H1 (cell line): ENCODE measurements at regions not wholly inside any gene's neighbourhood (a gene's known extent, or its start where the extent isn't known, plus 50 kb on each side); places are given as distances from the start of the nearest gene placed in this dataset.

ENCODE experiments used
- CTCF ChIA-PET: fragments of 300-600 bp; sonication (Branson Sonifier 250); formaldehyde crosslinking; loops from one replicate; lab custom pipeline; 2021; ENCODE audit not compliant: partially characterized antibody; lab: Charles Lee
- POLR2A ChIA-PET: fragments of 300-600 bp; sonication (Branson Sonifier 250); formaldehyde crosslinking; loops from one replicate; lab custom pipeline; 2021; ENCODE audit warnings: inconsistent platforms; ENCODE audit not compliant: partially characterized antibody; lab: Charles Lee
- DNase-seq, 2 experiments: peaks; one replicate each; pipeline versions ENCODE4 v3.0.0 to v3.0.0-alpha.2; 2010 to 2022; ENCODE audit warnings: low spot score in 2 of 2, low read depth in 1 of 2, mixed read lengths in 1 of 2
- FAIRE-seq: peaks from 2 replicates; lab custom pipeline; 2011; peaks lifted over from hg19 to GRCh38; lab: Jason Lieb, UNC
- H2AFZ ChIP-seq: 2 replicates; pipeline ENCODE4 v1.8.1; 2012; ENCODE audit warnings: low read length, inconsistent platforms
- H2AK5ac ChIP-seq: 2 replicates; pipeline ENCODE4 v1.6.1; 2013; ENCODE audit warnings: low read depth, low read length
- H2BK120ac ChIP-seq: replicated peaks from 2 replicates; pipeline ENCODE3; 2013; ENCODE audit warnings: low read depth, low read length, inconsistent platforms
- H2BK12ac ChIP-seq: 2 replicates; pipeline ENCODE4 v1.6.1; 2013; ENCODE audit warnings: low read depth, low read length
- H2BK15ac ChIP-seq: 2 replicates; pipeline ENCODE4 v1.6.1; 2013; ENCODE audit warnings: low read length
- H2BK20ac ChIP-seq: 2 replicates; pipeline ENCODE4 v1.6.1; 2013; ENCODE audit warnings: low read length
- H2BK5ac ChIP-seq: 2 replicates; pipeline ENCODE4 v1.6.1; 2013; ENCODE audit warnings: low read depth, low read length
- H3K14ac ChIP-seq: 2 replicates; pipeline ENCODE4 v1.6.1; 2013; ENCODE audit warnings: inconsistent platforms; ENCODE audit not compliant: insufficient read length
- H3K18ac ChIP-seq: 2 replicates; pipeline ENCODE4 v1.6.1; 2013; ENCODE audit warnings: low read length; ENCODE audit errors: extremely low read depth
- H3K23ac ChIP-seq: 2 replicates; pipeline ENCODE4 v1.6.1; 2013; ENCODE audit warnings: inconsistent platforms; ENCODE audit not compliant: insufficient read length
- H3K23me2 ChIP-seq: 2 replicates; pipeline ENCODE4 v1.6.1; 2013; ENCODE audit warnings: low read depth, low read length
- H3K27ac ChIP-seq: 2 replicates; pipeline ENCODE4 v1.6.1; 2011; ENCODE audit warnings: low read depth, low read length, inconsistent platforms
- H3K27me3 ChIP-seq, 4 experiments: replicated peaks in 1 of 4; 1 replicate in 1 of 4; 2 replicates in 3 of 4; pipeline versions ENCODE4 v1.6.1 to v1.8.1; 2011 to 2013; ENCODE audit warnings: low read length in 3 of 4, mild to moderate bottlenecking in 3 of 4, inconsistent platforms in 2 of 4, mixed read lengths in 2 of 4, moderate library complexity in 1 of 4; ENCODE audit not compliant: control insufficient read depth in 3 of 4, insufficient read depth in 3 of 4; ENCODE audit errors: extremely low read depth in 1 of 4
- H3K36me3 ChIP-seq, 4 experiments: 2 replicates each; pipeline versions ENCODE4 v1.6.1 to v1.8.1; 2011 to 2013; ENCODE audit warnings: mild to moderate bottlenecking in 4 of 4, low read length in 3 of 4, moderate library complexity in 2 of 4, control low read depth in 1 of 4, inconsistent platforms in 1 of 4; ENCODE audit not compliant: insufficient read depth in 4 of 4, control insufficient read depth in 2 of 4
- H3K4ac ChIP-seq: replicated peaks from 2 replicates; pipeline ENCODE3; 2013; ENCODE audit warnings: low read length, low read depth, mixed read lengths, inconsistent platforms; ENCODE audit not compliant: insufficient read length
- H3K4me1 ChIP-seq, 4 experiments: replicated peaks in 1 of 4; 1 replicate in 1 of 4; 2 replicates in 3 of 4; pipeline versions ENCODE4 v1.6.1 to v1.8.1; 2011 to 2013; ENCODE audit warnings: low read length in 3 of 4, inconsistent platforms in 2 of 4, mixed read lengths in 1 of 4; ENCODE audit not compliant: insufficient read depth in 4 of 4, control insufficient read depth in 3 of 4
- H3K4me2 ChIP-seq, 2 experiments: 2 replicates each; pipeline versions ENCODE4 v1.6.1 to v1.8.1; 2011 to 2013; ENCODE audit warnings: low read depth in 2 of 2, low read length in 2 of 2, control low read depth in 1 of 2, inconsistent platforms in 1 of 2, mild to moderate bottlenecking in 1 of 2; ENCODE audit not compliant: insufficient read depth in 1 of 2
- H3K4me3 ChIP-seq, 4 experiments: fragments of 200-600, 300-600 bp in 1 of 4; sonication (generic), shearing (Covaris generic), sonication (Bioruptor Twin) in 1 of 4; 2 replicates each; pipeline versions ENCODE4 v1.5.1 to v1.8.1; 2011 to 2016; ENCODE audit warnings: low read length in 4 of 4, low read depth in 3 of 4, control low read depth in 2 of 4, inconsistent platforms in 2 of 4, mild to moderate bottlenecking in 2 of 4, mixed read lengths in 1 of 4, moderate library complexity in 1 of 4; ENCODE audit not compliant: insufficient read depth in 2 of 4; ENCODE audit errors: extremely low read depth in 1 of 4
- H3K56ac ChIP-seq: replicated peaks from 2 replicates; pipeline ENCODE3; 2013; ENCODE audit warnings: low read depth, mild to moderate bottlenecking, mixed read lengths, low read length, inconsistent platforms; ENCODE audit not compliant: insufficient read length
- H3K79me1 ChIP-seq: 2 replicates; pipeline ENCODE4 v1.6.1; 2013; ENCODE audit warnings: low read depth, low read length, control low read depth
- H3K79me2 ChIP-seq, 2 experiments: 2 replicates each; pipeline versions ENCODE4 v1.6.1 to v1.8.1; 2012 to 2013; ENCODE audit warnings: low read length in 2 of 2, mild to moderate bottlenecking in 2 of 2, inconsistent platforms in 1 of 2; ENCODE audit not compliant: insufficient read depth in 2 of 2, control insufficient read depth in 1 of 2
- H3K9ac ChIP-seq, 4 experiments: replicated peaks in 1 of 4; 1 replicate in 1 of 4; 2 replicates in 3 of 4; pipeline versions ENCODE4 v1.6.1 to v1.8.1; 2011 to 2013; ENCODE audit warnings: low read depth in 3 of 4, low read length in 3 of 4, control low read depth in 2 of 4, mild to moderate bottlenecking in 2 of 4, moderate library complexity in 2 of 4, inconsistent platforms in 1 of 4; ENCODE audit errors: extremely low read depth in 1 of 4
- H3K9me3 ChIP-seq, 2 experiments: 2 replicates each; pipeline versions ENCODE4 v1.6.1 to v1.8.1; 2012 to 2013; ENCODE audit warnings: mild to moderate bottlenecking in 2 of 2, moderate library complexity in 2 of 2, control low read depth in 1 of 2, inconsistent platforms in 1 of 2, low read depth in 1 of 2, low read length in 1 of 2, mixed read lengths in 1 of 2; ENCODE audit not compliant: insufficient read depth in 2 of 2
- H4K20me1 ChIP-seq, 2 experiments: replicated peaks in 1 of 2; 2 replicates each; pipeline versions ENCODE3 to v1.8.1; 2011 to 2013; ENCODE audit warnings: inconsistent platforms in 2 of 2, low read length in 2 of 2, mild to moderate bottlenecking in 1 of 2; ENCODE audit not compliant: insufficient read depth in 2 of 2, control insufficient read depth in 1 of 2
- H4K5ac ChIP-seq: 2 replicates; pipeline ENCODE4 v1.6.1; 2013; ENCODE audit warnings: low read length, low read depth, mixed read lengths, inconsistent platforms; ENCODE audit not compliant: insufficient read length
- H4K8ac ChIP-seq: 2 replicates; pipeline ENCODE4 v1.8.0; 2013; ENCODE audit warnings: mild to moderate bottlenecking, moderate library complexity, low read length, inconsistent platforms; ENCODE audit not compliant: insufficient read depth; ENCODE audit errors: extremely low read depth
- H4K91ac ChIP-seq: replicated peaks from 2 replicates; pipeline ENCODE3; 2013; ENCODE audit warnings: low read length, mixed read lengths, inconsistent platforms; ENCODE audit not compliant: insufficient read length
- ASH2L ChIP-seq: fragments of 200-600, 300-600 bp; sonication (generic); IDR thresholded peaks from one replicate; pipeline ENCODE4 v1.7.1; 2017; ENCODE audit warnings: low read length
- CHD2 ChIP-seq: IDR thresholded peaks from 2 replicates; pipeline ENCODE4 v1.6.1; 2012; ENCODE audit warnings: low read length, improper control_type of control experiment
- SIRT6 ChIP-seq: IDR thresholded peaks from one replicate; pipeline ENCODE4 v1.7.1; 2012; ENCODE audit warnings: low read length, inconsistent platforms
- WGBS, 2 experiments: shearing (Covaris generic) in 1 of 2; methylation state at CpG; one replicate each; pipeline versions ENCODE4 v1.1.6 to v1.1.7; 2013 to 2015; ENCODE audit warnings: low lambda C conversion rate in 2 of 2, mixed read lengths in 2 of 2, inconsistent platforms in 1 of 2, low coverage in 1 of 2, missing lambda C conversion rate in 1 of 2; ENCODE audit not compliant: insufficient replicate concordance in 2 of 2, insufficient coverage in 1 of 2, insufficient read length in 1 of 2; ENCODE audit errors: extremely low coverage in 1 of 2, missing lambda C conversion rate in 1 of 2; 5-methylcytosine and 5-hydroxymethylcytosine counted together
- TF ChIP-seq, protein P1 (sequence below), 3 experiments: IDR thresholded peaks; 1 replicate in 2 of 3; 2 replicates in 1 of 3; pipeline versions ENCODE4 v1.5.1 to v1.6.1; 2011; ENCODE audit warnings: low read length in 3 of 3, mild to moderate bottlenecking in 3 of 3, inconsistent platforms in 2 of 3, low read depth in 1 of 3, moderate library complexity in 1 of 3; ENCODE audit not compliant: insufficient read depth in 1 of 3; ENCODE audit errors: control extremely low read depth in 1 of 3

DNA sequence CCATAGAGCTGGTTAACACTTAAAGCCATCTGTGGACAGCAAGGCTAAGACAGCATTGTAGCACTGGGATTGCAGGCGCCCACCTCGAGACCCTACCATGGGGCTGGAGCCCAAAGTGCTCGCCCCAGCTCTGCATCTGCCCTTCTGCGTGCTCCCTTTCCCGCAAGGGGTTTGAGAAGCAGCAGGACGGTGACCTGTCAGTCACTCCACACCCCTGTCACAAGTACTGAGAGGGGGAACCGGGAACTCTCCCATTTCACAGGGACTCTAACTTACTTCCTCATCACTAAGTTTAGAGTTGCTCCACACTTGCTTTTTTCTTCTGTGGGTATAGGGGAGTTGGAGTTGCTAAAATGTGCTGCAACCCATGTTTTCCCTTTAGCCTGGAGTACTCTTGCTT lies 273.2 kb downstream of the SMARCA2 start:
- H3K9ac ChIP-seq = no peak overlapping the region
- ChIA-PET POLR2A (interaction anchor here (1.4 kb wide), 1 partner anchor 46 kb away, joined by 3 read pairs; no protein-coding TSS in a partner anchor), CTCF (interaction anchor here (0.7 kb wide), 1 partner anchor 46 kb away, joined by 3 read pairs; no protein-coding TSS in a partner anchor)
- WGBS, 2 experiments = 82% methylated on average over 7 of the region's 7 CpGs; no CpG with 5 or more reads in 1 of the 2 experiments
- DNase-seq (no peak), FAIRE-seq (no peak)
- peak overlapping the region; percentile 12; the same call in 1 of the 2 replicates for H2BK5ac ChIP-seq
- no peak overlapping the region for H4K5ac ChIP-seq
- no peak overlapping the region for H3K14ac ChIP-seq
- H2AFZ ChIP-seq = no peak overlapping the region
- H2BK15ac ChIP-seq = no peak overlapping the region
- H3K23me2 ChIP-seq = no peaks in the 10 kb centered on the region
- TF ChIP-seq SIRT6 = no peak
- TF ChIP-seq ASH2L = no peak
- TF ChIP-seq CHD2 = no peak
- TF ChIP-seq, protein P1, sequence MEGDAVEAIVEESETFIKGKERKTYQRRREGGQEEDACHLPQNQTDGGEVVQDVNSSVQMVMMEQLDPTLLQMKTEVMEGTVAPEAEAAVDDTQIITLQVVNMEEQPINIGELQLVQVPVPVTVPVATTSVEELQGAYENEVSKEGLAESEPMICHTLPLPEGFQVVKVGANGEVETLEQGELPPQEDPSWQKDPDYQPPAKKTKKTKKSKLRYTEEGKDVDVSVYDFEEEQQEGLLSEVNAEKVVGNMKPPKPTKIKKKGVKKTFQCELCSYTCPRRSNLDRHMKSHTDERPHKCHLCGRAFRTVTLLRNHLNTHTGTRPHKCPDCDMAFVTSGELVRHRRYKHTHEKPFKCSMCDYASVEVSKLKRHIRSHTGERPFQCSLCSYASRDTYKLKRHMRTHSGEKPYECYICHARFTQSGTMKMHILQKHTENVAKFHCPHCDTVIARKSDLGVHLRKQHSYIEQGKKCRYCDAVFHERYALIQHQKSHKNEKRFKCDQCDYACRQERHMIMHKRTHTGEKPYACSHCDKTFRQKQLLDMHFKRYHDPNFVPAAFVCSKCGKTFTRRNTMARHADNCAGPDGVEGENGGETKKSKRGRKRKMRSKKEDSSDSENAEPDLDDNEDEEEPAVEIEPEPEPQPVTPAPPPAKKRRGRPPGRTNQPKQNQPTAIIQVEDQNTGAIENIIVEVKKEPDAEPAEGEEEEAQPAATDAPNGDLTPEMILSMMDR (IDR thresholded peaks at IDR 0.05; ENCODE audit: control extremely low read depth in 1 of 3, insufficient read depth in 1 of 3, low read depth in 1 of 3, low read length in 3 of 3) = no peak
- H3K27ac ChIP-seq = no peak overlapping the region
- H3K23ac ChIP-seq = no peak overlapping the region
- H2BK120ac ChIP-seq = peak overlapping the region; percentile 85
- peak overlapping the region; percentile 30; the same call in 1 of the 2 replicates for H4K8ac ChIP-seq
- no peak overlapping the region for H3K56ac ChIP-seq
- H3K4me3 ChIP-seq = no peak overlapping the region
- H3K79me2 ChIP-seq = no peaks in the 10 kb centered on the region
- H3K18ac ChIP-seq = no peak overlapping the region
- no peaks in the 10 kb centered on the region for H3K9me3 ChIP-seq
- peaks cover 0 to 12% (median 5%) of the 10 kb centered on the region in 4 experiments; a peak in 3 of 7 replicates for H3K4me1 ChIP-seq
- no peaks in the 10 kb centered on the region for H3K27me3 ChIP-seq
- H2AK5ac ChIP-seq = peak overlapping the region; percentile 71; the same call in 1 of the 2 replicates
- peak overlapping the region; percentile 72 for H4K91ac ChIP-seq
- no peaks in the 10 kb centered on the region for H4K20me1 ChIP-seq
- H3K4me2 ChIP-seq = no peak overlapping the region
- no peaks in the 10 kb centered on the region for H3K79me1 ChIP-seq
- peak overlapping the region; percentile 91; the same call in 1 of the 2 replicates for H2BK20ac ChIP-seq
- H3K36me3 ChIP-seq = no peaks in the 10 kb centered on the region; a peak in 2 of 8 replicates
- peak overlapping the region; percentile 78; the same call in 1 of the 2 replicates for H2BK12ac ChIP-seq
- no peak overlapping the region for H3K4ac ChIP-seq
